ENCODE measurements at regions not wholly inside any gene's neighbourhood (a gene's known extent, or its start where the extent isn't known, plus 50 kb on each side); places are given as distances from the start of the nearest gene placed in this dataset.

DNA sequence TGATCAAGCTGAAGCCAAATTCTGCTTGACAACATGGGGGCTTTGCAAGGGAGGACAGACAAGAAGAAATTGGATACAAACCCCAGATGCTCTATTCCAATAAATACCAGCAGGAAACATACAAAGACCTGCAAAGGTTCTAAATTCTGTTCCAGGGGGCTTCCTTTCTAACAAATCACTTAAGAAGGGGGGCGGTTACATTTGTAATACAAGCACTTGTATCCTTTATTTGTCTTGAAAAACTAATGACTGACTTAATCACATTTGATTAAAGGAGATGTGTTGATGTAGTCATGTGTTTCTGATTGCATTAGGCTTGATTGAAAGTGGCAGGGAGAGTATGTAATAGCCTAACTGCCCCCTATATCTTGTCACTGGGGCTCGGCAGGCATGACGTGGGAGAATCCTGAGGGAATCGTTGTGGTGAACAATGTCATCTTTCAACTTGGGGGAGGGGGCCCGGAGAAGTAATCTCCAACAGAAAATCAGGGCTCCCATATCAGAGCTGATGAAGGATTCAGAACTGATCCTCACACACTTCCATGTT, 361.7 kb downstream of the INSC start:
- H3K36me3 ChIP-seq: no peaks in the 10 kb centered on the region
- peaks cover 0 to 3% (median 0%) of the 10 kb centered on the region in 9 donors for H3K27me3 ChIP-seq
- H3K4me3 ChIP-seq: no peak overlapping the region
- DNase-seq: no peak
- 50 to 68% (median 64%) methylated on average over 5 of the region's 5 CpGs for WGBS, 4 donors
- no peak overlapping the region for H3K27ac ChIP-seq
- intact Hi-C loops (cut with DNase I): no loop called here
- no peaks in the 10 kb centered on the region for H3K9me3 ChIP-seq
- TF ChIP-seq POLR2A (IDR thresholded peaks at IDR 0.05): no peak
- TF ChIP-seq, protein P1, sequence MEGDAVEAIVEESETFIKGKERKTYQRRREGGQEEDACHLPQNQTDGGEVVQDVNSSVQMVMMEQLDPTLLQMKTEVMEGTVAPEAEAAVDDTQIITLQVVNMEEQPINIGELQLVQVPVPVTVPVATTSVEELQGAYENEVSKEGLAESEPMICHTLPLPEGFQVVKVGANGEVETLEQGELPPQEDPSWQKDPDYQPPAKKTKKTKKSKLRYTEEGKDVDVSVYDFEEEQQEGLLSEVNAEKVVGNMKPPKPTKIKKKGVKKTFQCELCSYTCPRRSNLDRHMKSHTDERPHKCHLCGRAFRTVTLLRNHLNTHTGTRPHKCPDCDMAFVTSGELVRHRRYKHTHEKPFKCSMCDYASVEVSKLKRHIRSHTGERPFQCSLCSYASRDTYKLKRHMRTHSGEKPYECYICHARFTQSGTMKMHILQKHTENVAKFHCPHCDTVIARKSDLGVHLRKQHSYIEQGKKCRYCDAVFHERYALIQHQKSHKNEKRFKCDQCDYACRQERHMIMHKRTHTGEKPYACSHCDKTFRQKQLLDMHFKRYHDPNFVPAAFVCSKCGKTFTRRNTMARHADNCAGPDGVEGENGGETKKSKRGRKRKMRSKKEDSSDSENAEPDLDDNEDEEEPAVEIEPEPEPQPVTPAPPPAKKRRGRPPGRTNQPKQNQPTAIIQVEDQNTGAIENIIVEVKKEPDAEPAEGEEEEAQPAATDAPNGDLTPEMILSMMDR (IDR thresholded peaks at IDR 0.05): no peak
- no peak for ATAC-seq
- H3K4me1 ChIP-seq: no peaks in the 10 kb centered on the region

DNA sequence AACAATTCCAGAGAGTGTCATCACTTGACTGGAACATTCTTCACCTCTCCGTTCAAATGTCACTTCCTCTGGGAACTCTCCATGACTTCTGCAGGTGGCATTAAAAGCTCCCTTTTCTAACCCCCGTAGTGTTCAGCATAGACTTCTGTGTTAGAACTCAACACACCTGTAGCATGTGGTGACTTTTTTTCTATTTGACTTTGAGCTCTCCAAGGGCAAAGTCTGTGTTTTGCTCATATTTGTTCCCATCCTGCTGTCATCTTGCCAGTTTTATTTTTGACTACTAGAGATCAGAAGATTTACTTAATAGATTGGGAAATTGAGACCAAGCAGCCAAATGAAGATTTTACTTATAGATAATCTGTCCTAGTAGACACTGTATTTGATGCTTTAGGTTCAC, 367.1 kb downstream of the INSC start:
- Histone ChIP-seq H3K4me1 (no peaks in the 10 kb centered on the region), H3K27ac (no peak overlapping the region), H3K4me3 (no peak overlapping the region), H3K36me3 (no peaks in the 10 kb centered on the region), H3K9me3 (no peaks in the 10 kb centered on the region), H3K27me3 (peaks cover 0 to 3% (median 0%) of the 10 kb centered on the region in 9 donors)
- TF ChIP-seq, protein P1 (IDR thresholded peaks at IDR 0.05): no peak
- TF ChIP-seq POLR2A (IDR thresholded peaks at IDR 0.05): no peak
- ATAC-seq (no peak), DNase-seq (no peak)
- intact Hi-C loops (cut with DNase I): no loop called here
- WGBS, 4 donors: 64 to 72% (median 68%) methylated on average over 2 of the region's 2 CpGs

DNA sequence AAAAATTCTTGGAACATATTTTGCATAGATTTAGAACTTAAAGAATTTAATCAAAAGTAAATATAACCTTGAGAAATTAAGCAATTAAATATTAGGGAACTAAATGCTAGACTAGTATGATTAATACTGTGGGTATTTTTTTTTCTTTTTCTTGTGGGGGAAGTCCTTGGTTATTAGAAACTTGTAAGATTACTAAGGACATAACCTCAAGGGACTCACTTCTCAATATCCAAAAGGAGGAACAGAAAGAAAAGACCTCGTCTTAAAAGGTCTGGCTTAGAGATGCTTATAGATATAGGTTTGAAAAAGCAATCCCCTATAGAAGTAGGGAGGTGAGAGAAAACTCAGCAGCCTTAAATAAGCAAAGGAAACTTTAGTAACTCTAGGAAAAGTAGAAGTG, 368.5 kb downstream of the INSC start:
- no peaks in the 10 kb centered on the region for H3K27me3 ChIP-seq
- no peak for ATAC-seq
- TF ChIP-seq POLR2A (IDR thresholded peaks at IDR 0.05): no peak
- TF ChIP-seq, protein P1 (IDR thresholded peaks at IDR 0.05): no peak
- no peak overlapping the region for H3K27ac ChIP-seq
- 65 to 80% (median 73%) methylated on average over 1 of the region's 1 CpG for WGBS, 4 donors
- no peaks in the 10 kb centered on the region for H3K9me3 ChIP-seq
- intact Hi-C loops (cut with DNase I): no loop called here
- H3K4me3 ChIP-seq: no peak overlapping the region
- no peak for DNase-seq
- no peaks in the 10 kb centered on the region for H3K4me1 ChIP-seq
- no peaks in the 10 kb centered on the region for H3K36me3 ChIP-seq

DNA sequence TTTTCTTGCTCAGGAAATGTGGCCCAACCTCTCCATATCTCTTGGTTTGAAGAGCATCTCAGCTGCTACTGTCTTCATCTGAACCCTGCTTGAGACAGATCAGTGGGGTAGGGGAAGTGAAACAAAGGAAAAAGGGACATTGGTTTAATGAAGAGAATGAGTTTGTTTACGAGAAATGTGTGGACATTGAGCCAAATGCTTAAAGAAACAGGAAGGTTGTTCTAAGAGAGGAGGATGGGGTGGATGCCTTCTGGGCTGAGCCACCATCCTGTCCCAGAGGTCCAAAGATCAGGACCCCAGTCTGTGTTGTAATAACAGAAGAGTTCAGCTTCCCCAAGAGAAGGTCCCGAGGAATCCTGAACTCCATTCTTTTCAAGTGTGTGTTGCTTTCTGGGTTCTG, 369.7 kb downstream of the INSC start:
- Histone ChIP-seq H3K4me3 (no peak overlapping the region), H3K27me3 (no peaks in the 10 kb centered on the region), H3K36me3 (no peaks in the 10 kb centered on the region), H3K27ac (no peak overlapping the region), H3K9me3 (no peaks in the 10 kb centered on the region), H3K4me1 (no peaks in the 10 kb centered on the region)
- ATAC-seq (no peak), DNase-seq (no peak)
- intact Hi-C loops (cut with DNase I): no loop called here
- 43 to 68% (median 56%) methylated on average over 2 of the region's 2 CpGs for WGBS, 4 donors
- TF ChIP-seq, protein P1 (IDR thresholded peaks at IDR 0.05): no peak
- no peak for TF ChIP-seq POLR2A (IDR thresholded peaks at IDR 0.05)
